ENCODE measurements at regions not wholly inside any gene's neighbourhood (a gene's known extent, or its start where the extent isn't known, plus 50 kb on each side); places are given as distances from the start of the nearest gene placed in this dataset.

DNA sequence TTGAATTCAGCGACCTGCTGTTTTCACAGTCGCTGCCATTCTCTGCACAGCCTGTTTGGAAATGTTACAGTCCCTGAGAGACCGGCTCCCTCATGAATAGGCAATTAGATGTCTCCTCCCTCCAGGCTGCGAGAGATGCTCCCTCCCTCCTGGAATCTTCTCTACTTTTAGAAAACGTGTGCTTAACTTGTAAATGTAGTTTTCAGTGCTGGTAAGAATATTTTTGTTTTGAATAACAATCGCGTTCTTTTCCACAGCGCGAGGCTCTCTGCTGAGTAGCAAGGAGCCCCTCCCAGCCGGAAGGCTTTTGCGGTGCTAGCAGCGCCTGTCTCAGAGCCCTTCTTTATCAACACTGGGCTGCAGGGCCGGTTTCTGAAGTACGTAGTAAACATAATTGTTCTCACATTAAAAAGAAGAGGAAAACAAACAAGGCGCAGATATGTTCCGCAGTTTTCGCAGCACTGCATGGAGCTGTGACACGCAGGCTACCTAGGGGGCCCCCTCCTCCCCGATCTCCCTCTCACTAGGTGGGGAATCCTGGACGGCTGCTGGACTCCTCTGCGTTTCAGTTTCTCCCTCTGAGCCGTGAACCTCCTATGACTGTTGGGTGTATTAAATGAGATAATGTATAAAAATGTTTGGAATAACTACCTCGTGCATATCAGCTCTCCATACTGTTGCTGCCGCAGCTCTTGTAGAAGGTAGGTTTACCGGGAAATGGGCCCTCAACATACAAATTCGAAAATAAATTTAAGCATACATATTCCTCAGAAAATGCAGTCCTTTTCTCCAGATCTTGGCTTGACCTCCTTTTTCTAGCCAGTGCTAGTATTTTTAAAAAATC, 79.0 kb upstream of the SPACA1 start:
- no peaks in the 10 kb centered on the region for H3K9me3 ChIP-seq (ENCODE audit: control insufficient read depth, insufficient read depth, low read depth, low read length)
- no peak overlapping the region for H3K9ac ChIP-seq (ENCODE audit: insufficient read depth, low read length)
- no peaks in the 10 kb centered on the region for H3K4me1 ChIP-seq (ENCODE audit: control insufficient read depth, extremely low read depth, insufficient read depth, low read length)
- no peaks in the 10 kb centered on the region for H3K36me3 ChIP-seq (ENCODE audit: control insufficient read depth, insufficient read depth, low read length)
- no peak for TF ChIP-seq EZH2 (IDR thresholded peaks at IDR 0.05; ENCODE audit: low read length, missing control alignments)
- TF ChIP-seq, protein P1, sequence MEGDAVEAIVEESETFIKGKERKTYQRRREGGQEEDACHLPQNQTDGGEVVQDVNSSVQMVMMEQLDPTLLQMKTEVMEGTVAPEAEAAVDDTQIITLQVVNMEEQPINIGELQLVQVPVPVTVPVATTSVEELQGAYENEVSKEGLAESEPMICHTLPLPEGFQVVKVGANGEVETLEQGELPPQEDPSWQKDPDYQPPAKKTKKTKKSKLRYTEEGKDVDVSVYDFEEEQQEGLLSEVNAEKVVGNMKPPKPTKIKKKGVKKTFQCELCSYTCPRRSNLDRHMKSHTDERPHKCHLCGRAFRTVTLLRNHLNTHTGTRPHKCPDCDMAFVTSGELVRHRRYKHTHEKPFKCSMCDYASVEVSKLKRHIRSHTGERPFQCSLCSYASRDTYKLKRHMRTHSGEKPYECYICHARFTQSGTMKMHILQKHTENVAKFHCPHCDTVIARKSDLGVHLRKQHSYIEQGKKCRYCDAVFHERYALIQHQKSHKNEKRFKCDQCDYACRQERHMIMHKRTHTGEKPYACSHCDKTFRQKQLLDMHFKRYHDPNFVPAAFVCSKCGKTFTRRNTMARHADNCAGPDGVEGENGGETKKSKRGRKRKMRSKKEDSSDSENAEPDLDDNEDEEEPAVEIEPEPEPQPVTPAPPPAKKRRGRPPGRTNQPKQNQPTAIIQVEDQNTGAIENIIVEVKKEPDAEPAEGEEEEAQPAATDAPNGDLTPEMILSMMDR (conservative IDR thresholded peaks at IDR 0.05 in 1 of 2, IDR thresholded peaks at IDR 0.05 in 1 of 2; ENCODE audit: low read depth in 1 of 2, low read length in 2 of 2) = no peak
- no peaks in the 10 kb centered on the region for H3K79me2 ChIP-seq (ENCODE audit: control insufficient read depth, insufficient read depth, low read length)
- H2AFZ ChIP-seq (ENCODE audit: low read length) = no peak overlapping the region
- no peaks in the 10 kb centered on the region for H4K20me1 ChIP-seq (ENCODE audit: control insufficient read depth, extremely low read depth, insufficient read depth, low read length)
- no peak overlapping the region for H3K27ac ChIP-seq (ENCODE audit: insufficient read depth, low read length)
- H3K27me3 ChIP-seq (ENCODE audit: control insufficient read depth, insufficient read depth, low read length) = peaks cover 3% of the 10 kb centered on the region
- H3K4me3 ChIP-seq (replicated peaks in 1 of 4; ENCODE audit: control extremely low read depth in 1 of 4, insufficient read depth in 1 of 4, low read depth in 3 of 4, low read length in 4 of 4) = peak overlapping the region in 2 of 4 experiments; percentile 34 to 45
- DNase-seq (ENCODE audit: low read depth in 2 of 2) = peak; percentile 2 to 6
- H3K4me2 ChIP-seq (ENCODE audit: extremely low read depth, insufficient read depth, low read length) = peak overlapping the region; percentile 28

DNA sequence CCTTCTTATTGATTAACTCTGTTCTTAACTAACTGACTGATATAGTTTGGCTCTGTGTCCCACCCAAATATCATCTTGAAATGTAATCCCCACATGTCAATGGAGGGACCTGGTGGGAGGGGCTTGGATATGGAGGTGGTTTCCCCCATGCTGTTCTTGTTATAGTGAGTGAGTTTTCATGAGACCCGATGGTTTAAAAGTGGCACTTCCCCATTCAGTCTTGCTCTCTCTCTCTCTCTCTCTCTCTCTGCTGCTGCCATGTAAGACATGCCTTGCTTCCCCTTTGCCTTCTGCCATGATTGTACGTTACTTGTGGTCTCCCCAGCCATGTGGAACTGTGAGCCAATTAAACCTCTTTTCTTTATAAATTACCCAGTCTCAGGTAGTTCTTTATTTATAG, 81.8 kb upstream of the SPACA1 start:
- no peaks in the 10 kb centered on the region for H3K79me2 ChIP-seq (ENCODE audit: control insufficient read depth, insufficient read depth, low read length)
- peaks cover 3% of the 10 kb centered on the region for H3K27me3 ChIP-seq (ENCODE audit: control insufficient read depth, insufficient read depth, low read length)
- H2AFZ ChIP-seq (ENCODE audit: low read length) = no peak overlapping the region
- no peak overlapping the region for H3K4me2 ChIP-seq (ENCODE audit: extremely low read depth, insufficient read depth, low read length)
- no peak overlapping the region for H3K9ac ChIP-seq (ENCODE audit: insufficient read depth, low read length)
- no peaks in the 10 kb centered on the region for H3K4me1 ChIP-seq (ENCODE audit: control insufficient read depth, extremely low read depth, insufficient read depth, low read length)
- no peak for DNase-seq (ENCODE audit: low read depth in 2 of 2)
- H3K4me3 ChIP-seq (replicated peaks in 1 of 4; ENCODE audit: control extremely low read depth in 1 of 4, insufficient read depth in 1 of 4, low read depth in 3 of 4, low read length in 4 of 4) = no peak overlapping the region
- no peak for TF ChIP-seq EZH2 (IDR thresholded peaks at IDR 0.05; ENCODE audit: low read length, missing control alignments)
- TF ChIP-seq, protein P1 (conservative IDR thresholded peaks at IDR 0.05 in 1 of 2, IDR thresholded peaks at IDR 0.05 in 1 of 2; ENCODE audit: low read depth in 1 of 2, low read length in 2 of 2) = no peak
- no peaks in the 10 kb centered on the region for H4K20me1 ChIP-seq (ENCODE audit: control insufficient read depth, extremely low read depth, insufficient read depth, low read length)
- H3K36me3 ChIP-seq (ENCODE audit: control insufficient read depth, insufficient read depth, low read length) = no peaks in the 10 kb centered on the region
- H3K27ac ChIP-seq (ENCODE audit: insufficient read depth, low read length) = no peak overlapping the region
- no peaks in the 10 kb centered on the region for H3K9me3 ChIP-seq (ENCODE audit: control insufficient read depth, insufficient read depth, low read depth, low read length)

DNA sequence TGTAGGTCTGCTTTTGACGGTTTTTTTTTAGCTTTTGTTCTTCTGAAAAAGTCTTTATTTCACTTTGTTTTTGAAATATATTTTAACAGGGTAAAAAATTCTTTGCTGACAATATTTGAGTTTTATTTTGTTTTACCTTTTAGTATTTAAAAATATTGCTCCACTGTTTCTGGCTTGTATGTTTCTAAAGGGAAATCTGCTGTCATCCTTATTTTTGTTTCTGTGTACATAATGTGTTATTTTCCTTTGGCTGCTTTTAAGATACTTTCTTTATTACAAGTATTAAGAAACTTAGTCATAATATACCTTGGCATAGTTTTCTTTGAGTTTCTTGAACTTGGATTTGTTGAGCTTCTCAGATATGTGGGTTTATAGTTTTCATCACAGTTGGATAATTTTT, 88.6 kb upstream of the SPACA1 start:
- H3K4me2 ChIP-seq (ENCODE audit: extremely low read depth, insufficient read depth, low read length) = no peak overlapping the region
- no peak for TF ChIP-seq EZH2 (IDR thresholded peaks at IDR 0.05; ENCODE audit: low read length, missing control alignments)
- TF ChIP-seq, protein P1 (conservative IDR thresholded peaks at IDR 0.05 in 1 of 2, IDR thresholded peaks at IDR 0.05 in 1 of 2; ENCODE audit: low read depth in 1 of 2, low read length in 2 of 2) = no peak
- H2AFZ ChIP-seq (ENCODE audit: low read length) = no peak overlapping the region

More for the DNA sequence above, 88.6 kb upstream of the SPACA1 start:
- no peak overlapping the region for H3K27ac ChIP-seq (ENCODE audit: insufficient read depth, low read length)
- H3K4me3 ChIP-seq (replicated peaks in 1 of 4; ENCODE audit: control extremely low read depth in 1 of 4, insufficient read depth in 1 of 4, low read depth in 3 of 4, low read length in 4 of 4) = no peak overlapping the region
- DNase-seq (ENCODE audit: low read depth in 2 of 2) = no peak
- no peaks in the 10 kb centered on the region for H3K4me1 ChIP-seq (ENCODE audit: control insufficient read depth, extremely low read depth, insufficient read depth, low read length)
- no peaks in the 10 kb centered on the region for H3K9me3 ChIP-seq (ENCODE audit: control insufficient read depth, insufficient read depth, low read depth, low read length)
- no peaks in the 10 kb centered on the region for H4K20me1 ChIP-seq (ENCODE audit: control insufficient read depth, extremely low read depth, insufficient read depth, low read length)
- no peaks in the 10 kb centered on the region for H3K36me3 ChIP-seq (ENCODE audit: control insufficient read depth, insufficient read depth, low read length)
- H3K9ac ChIP-seq (ENCODE audit: insufficient read depth, low read length) = no peak overlapping the region
- H3K79me2 ChIP-seq (ENCODE audit: control insufficient read depth, insufficient read depth, low read length) = no peaks in the 10 kb centered on the region
- H3K27me3 ChIP-seq (ENCODE audit: control insufficient read depth, insufficient read depth, low read length) = no peaks in the 10 kb centered on the region
